ENCODE measurements at regions not wholly inside any gene's neighbourhood (a gene's known extent, or its start where the extent isn't known, plus 50 kb on each side); places are given as distances from the start of the nearest gene placed in this dataset.

DNA sequence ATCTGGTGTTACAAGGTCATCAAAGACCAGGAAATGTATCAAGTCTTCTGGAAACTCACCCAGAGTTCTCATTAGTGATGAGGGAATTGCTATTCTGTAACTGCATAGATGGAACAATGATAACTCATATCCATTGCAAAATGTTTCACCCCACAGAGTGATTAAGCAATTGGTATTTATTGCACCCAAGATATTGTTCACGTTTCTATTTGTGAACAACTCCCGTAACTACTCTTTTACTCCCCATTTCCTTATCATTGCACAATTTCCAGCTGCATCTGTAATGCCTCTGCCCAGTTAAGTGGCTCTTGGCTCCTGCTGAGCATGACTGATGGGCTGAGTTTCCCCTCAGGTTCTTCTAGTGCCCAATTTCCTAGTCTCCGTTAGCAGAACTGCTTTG, 108.7 kb upstream of the PRICKLE1 start:
- DNase-seq (no peak), ATAC-seq (no peak)
- intact Hi-C loops (cut with DNase I, micrococcal nuclease) = no loop called here

DNA sequence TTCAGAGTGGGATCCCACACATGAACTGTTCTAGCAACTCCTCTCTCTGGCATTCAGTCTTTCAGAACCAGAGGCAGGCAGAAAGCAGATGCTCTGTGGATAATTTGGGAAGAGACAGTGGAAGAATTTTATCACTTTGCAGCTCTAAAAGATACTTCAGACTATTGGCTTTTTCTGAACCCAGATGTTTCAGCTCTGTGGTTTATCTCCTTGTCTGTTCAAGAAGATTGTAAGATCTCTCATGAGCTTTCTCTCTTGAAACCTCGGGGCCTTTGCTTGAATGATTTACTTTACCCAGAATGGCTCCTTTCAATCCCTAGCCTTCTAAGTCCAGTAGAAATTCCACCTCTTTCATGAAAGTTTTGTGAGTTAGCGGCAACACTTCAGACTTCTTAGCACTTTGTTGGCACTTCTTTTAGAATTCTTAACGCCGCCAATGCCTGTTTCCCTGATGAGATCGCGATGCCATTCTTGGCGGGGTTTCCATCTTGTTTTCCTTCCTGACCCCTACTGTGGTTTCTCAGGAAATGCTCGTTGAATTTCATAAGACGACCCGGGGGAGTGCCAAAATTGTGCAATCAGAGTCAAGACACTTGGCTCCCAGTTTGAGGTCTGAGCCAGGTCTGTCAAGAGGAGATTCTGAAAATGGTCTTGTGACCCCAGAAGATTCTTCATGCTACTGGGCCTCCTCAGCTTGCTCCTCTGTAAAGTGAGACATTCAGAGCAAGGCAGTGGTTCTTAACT, 107.0 kb upstream of the PRICKLE1 start:
- DNase-seq = peak; percentile 38 to 57
- no peak for ATAC-seq
- intact Hi-C loops (cut with DNase I, micrococcal nuclease) = no loop called here

DNA sequence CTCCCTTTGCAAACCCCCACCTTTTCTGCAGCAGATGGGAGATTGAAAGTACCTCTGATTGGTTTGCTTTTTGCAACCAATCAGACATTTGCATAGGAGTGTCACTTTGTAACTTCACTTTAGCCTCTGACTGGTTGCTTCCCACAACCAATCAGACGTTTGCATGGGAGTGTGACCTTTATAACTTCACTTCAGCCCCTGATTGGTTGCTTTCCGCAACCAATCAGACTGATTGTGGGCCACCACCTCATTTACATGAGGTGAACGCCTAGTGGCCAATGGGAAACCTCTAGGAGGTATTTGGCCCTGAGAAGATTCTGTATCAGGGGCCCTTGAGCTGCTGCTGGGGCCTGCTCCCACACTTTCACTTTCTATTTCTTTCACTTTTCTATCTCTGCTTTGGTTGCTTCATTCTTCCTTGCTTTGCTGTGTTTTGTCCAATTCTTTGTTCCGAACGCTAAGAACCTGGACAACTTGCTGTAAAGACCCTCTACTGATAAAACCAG, 106.0 kb upstream of the PRICKLE1 start:
- intact Hi-C loops (cut with DNase I, micrococcal nuclease) = no loop called here
- DNase-seq (no peak), ATAC-seq (no peak)

DNA sequence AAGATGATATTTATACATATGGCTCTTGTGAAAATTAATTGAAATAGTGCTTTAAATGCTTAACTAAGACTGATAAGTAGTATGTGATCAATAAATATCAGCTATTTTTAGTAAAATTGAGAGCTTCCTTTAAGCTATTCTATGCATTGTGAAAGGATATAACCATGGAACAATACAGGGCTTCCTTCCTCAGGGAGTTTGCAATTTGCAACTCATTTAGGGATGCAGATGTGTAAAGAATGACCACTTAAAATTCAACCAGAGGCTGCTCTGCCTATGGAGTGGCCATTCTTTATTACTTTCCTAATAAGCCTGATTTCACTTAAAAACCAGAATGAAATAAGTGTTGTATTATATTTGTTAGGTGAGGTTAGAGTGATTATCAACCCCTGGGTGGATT, 103.2 kb upstream of the PRICKLE1 start:
- intact Hi-C loops (cut with DNase I, micrococcal nuclease) = no loop called here
- DNase-seq (no peak), ATAC-seq (no peak)

DNA sequence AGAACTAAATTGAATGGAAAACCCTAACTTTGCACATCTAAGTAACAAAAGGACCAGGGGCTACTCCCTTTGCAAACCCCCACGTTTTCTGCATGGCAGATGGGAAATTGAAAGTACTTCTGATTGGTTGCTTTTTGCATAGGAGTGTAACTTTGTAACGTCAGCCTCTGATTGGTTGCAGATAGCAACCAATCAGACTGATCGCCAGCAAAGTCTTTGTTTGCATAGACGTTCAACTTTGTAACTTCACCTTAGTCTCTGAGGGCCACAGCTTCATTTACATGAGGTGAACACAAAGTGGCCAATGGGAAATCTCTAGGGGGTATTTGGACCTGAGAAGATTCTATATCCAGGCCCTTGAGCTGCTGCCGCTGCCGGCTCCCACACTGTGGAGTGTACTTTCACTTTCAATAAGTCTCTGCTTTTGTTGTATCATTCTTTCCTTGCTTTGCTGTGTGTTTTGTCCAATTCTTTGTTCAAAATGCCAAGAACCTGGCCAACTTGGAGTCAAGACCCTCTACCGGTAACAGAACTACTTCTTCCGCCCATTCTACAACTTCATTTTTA, 102.5 kb upstream of the PRICKLE1 start:
- no peak for DNase-seq
- intact Hi-C loops (cut with DNase I, micrococcal nuclease) = no loop called here
- ATAC-seq = no peak

DNA sequence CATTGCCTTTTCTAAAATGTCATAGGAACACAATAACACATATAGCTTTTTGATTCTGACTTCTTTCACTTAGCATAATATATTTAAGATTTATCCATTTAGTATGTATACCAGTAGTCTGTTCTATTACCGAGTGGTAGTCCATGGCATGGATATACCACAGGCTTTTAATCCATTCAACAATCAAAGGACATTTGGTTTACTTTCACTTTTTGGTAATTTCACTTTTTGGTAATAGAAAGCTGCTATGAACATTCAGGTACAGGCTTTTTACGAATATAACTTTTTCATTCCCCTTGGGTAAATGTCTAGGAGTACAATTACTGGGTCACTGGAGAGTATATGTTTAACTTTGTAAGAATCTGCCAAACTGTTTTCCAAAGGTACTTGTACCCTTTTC, 100.7 kb upstream of the PRICKLE1 start:
- DNase-seq (no peak), ATAC-seq (no peak)
- intact Hi-C loops (cut with DNase I, micrococcal nuclease) = no loop called here

DNA sequence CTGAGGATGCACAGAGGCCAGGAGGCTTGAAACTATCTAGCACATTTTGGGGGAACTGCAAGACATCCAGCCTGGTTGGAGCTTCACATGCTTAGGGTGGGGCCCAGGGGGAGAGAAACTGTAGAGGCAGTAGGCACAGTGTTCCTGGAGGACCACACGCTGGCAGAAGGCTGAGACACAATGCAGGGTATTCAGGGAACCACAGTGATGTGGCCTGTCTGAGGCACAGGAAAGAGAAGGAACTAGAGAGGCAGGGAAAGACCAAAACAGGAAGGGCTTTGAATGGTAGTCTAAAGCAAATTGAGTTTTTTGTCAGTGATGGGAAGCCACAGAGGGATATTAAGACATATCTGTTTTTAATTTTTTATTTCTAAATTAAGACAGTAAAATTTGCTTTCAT, 100.2 kb upstream of the PRICKLE1 start:
- DNase-seq (no peak), ATAC-seq (no peak)
- intact Hi-C loops (cut with DNase I, micrococcal nuclease) = no loop called here

DNA sequence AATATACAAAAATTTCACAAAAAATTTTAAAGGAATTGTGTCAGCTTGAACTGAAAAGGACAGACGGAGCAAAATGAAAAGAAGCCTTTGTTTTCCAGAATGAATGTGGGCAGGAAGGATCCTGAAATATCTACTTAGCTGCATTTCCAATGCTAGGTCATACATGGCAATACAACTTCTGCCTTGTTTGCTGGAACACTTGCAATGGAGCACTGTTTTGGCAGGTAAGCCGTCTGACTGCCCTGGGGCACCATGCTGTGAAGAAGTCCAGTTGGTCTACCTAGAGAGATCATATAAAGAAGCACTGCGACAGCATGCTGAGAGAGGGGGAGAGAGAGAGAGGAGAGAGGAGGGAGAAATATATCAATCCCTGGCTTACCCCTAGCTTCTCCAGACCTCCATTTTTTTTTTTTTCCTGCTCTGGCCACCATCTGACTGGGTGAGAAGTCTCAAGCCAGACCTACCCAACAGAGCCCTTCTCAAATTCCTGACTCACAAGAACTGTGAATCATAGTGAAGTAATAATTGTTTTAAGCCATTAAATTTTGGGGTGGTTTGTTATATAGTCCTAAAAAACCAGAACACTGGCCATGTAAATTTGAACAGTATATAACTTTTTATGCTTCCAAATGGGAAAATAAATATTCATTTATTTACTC, 97.1 kb upstream of the PRICKLE1 start:
- no peak for ATAC-seq
- no peak for DNase-seq
- intact Hi-C loops (cut with DNase I, micrococcal nuclease) = no loop called here

DNA sequence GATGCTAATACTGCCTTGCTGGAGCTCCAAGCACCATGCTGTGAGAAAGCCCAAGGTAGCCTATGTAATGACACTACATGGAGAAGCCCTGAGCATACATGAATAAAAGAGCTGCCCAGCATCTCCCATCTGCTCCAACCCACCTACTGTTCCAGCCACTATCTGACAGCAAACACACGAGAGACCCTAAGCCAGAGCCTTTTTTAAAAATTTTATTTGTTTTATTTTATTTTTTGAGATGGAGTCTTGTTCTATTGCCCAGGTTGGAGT, 95.2 kb upstream of the PRICKLE1 start:
- ATAC-seq (no peak), DNase-seq (no peak)
- intact Hi-C loops (cut with DNase I, micrococcal nuclease) = no loop called here

DNA sequence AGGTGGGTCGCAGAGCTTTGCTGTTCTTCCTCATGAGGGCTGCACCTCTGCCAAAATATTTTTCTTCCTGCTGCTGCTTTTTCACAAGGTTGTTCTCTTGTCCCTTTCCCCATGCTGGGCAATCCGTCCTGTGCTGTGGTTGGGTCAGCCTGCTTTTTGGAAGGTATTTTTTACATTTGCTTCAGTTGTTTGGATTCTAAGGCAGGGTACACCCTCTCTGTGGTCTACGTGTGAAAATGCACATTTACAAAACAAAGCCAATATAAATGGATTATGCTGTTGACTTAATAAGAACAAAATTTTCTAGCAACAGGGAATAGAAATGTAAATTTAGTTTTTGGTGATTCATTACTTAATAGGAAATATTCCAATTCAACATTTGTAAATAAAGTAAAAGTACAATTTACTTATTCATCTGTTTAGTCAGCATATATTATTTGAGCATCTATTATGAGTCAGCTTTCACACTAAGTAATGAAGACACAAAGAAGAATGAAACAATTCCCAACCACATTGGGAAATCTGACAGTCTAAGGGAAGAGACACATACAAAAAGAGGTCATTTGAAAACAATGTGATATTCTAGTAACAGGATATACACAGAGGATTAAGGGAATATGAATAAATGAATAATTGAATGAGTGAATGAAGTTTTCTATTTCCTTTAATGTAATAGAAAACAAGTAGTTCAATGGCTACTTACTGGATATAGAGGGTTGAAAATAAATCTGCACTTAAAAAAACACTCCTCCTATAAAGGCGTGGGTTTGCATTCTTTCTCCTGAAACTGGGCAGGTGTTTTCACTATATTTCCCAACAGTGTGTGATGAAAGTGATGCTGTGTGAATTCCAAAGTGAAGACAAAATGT, 94.6 kb upstream of the PRICKLE1 start:
- DNase-seq (no peak), ATAC-seq (no peak)
- intact Hi-C loops (cut with DNase I, micrococcal nuclease) = no loop called here

DNA sequence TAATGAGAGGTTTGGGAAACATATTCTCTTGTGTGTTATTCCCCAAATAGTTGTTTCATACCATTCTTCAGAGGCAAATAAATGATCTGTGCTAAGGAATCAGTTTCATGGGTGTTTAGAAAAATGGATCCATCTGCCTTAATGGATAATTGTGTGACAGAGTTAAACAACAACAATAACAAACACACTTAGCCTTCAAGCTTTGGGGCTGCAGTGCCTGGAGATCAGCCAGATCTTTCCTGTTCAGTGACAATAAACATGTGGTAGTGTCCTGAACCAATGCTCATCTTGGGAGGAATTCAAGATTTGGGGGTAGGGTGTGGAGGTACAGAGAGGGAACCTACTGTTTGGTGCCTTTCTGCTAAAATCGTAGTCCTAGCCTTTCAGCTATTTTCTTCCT, 93.7 kb upstream of the PRICKLE1 start:
- intact Hi-C loops (cut with DNase I, micrococcal nuclease) = no loop called here
- no peak for ATAC-seq
- DNase-seq = no peak

DNA sequence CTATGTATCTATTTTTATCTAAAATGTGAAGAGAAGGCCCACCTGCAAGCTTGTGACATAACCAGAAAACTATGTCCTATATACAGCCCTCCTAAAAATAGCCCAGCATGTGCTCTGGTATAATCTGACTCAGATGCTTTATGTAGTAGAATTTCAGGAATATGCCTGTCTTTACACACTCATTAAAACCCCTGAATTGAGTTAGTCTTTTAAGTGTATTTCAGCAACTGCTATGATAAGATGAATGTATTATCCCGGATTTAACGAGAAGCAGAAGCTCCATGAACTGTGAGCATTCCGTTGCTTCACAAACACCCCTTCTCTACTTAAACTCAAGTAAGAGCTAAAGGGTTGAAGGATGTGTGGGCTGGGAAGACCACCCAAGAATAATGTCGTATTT, 89.9 kb upstream of the PRICKLE1 start:
- no peak for ATAC-seq
- intact Hi-C loops (cut with DNase I, micrococcal nuclease) = no loop called here
- no peak for DNase-seq

DNA sequence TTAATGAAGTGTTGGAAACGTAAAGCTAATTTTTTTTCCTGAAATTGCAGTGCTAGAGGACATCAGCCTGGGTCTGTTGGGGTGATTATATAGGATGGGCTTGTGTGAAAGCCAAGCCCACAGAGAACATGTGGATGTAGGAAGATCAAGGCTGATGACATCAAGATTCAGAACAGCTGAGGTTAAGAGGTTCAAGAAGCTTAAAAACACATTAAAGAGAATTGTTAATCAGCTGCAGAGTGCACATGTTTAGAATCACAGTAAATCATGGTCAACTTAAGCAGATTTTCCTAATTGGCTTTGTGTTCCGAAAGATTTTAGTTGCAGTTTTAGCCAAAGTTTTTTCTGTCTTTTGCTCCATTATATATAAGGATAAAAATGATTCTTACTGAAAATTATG, 87.9 kb upstream of the PRICKLE1 start:
- ATAC-seq = no peak
- intact Hi-C loops (cut with DNase I, micrococcal nuclease) = no loop called here

DNA sequence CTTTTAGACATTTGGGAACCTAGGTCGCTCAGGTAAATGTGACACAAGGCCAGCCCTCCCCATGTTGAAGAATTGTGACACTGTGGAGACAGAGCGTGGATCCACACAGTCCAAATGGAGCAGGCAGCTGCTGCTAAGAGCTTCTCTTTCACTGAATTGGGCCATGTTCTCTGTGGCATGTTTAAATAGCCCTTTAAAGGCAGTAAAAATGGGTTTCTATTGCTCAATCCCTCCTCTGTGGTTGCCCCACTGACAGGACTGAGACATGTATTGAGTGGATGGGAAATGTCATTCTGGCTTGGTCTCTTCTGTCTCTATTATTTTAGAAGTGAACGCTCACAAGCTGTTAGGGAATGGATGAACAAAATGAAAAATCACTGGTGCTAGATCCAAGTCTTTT, 84.0 kb upstream of the PRICKLE1 start:
- intact Hi-C loops (cut with DNase I, micrococcal nuclease) = no loop called here
- no peak for ATAC-seq

More for the DNA sequence above, 87.9 kb upstream of the PRICKLE1 start:
- DNase-seq = no peak

DNA sequence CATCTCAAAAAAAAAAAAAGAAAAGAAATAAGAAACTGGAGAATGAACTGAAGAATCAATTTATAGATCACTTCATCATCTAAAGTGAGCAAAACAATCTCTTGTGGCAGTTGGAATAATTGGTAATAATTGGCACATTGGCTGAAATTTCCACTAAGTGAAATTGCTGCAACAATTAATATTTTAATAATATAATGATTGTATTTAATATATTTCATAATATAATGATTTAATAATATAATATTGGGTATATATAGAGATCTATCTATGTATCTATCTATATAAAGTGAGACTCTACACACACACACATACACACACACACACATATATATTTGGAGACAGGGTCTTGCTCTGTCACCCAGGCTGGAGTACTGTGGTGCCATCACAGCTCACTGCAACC, 81.2 kb upstream of the PRICKLE1 start:
- ATAC-seq (no peak), DNase-seq (no peak)
- intact Hi-C loops (cut with DNase I, micrococcal nuclease) = no loop called here

More for the DNA sequence above, 84.0 kb upstream of the PRICKLE1 start:
- DNase-seq = no peak

DNA sequence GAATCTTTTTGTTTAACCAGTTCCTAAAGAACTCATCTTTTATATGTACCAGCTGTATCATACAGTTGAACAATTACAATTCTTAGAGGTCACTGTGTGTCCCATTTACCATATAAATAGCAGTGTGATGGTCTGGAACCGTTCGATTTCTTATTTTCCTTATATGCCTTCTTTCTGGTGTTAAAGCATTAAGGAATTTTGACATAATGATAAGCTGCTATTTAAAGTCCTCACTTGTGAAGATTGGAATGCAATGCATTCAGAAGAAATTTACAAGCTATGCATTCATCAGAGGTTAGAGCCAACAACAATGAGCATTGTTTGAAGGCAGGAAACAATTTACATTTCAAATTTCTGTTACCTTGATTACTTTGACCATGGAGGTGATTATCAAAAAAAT, 80.0 kb upstream of the PRICKLE1 start:
- intact Hi-C loops (cut with DNase I, micrococcal nuclease) = no loop called here
- no peak for DNase-seq
- no peak for ATAC-seq

DNA sequence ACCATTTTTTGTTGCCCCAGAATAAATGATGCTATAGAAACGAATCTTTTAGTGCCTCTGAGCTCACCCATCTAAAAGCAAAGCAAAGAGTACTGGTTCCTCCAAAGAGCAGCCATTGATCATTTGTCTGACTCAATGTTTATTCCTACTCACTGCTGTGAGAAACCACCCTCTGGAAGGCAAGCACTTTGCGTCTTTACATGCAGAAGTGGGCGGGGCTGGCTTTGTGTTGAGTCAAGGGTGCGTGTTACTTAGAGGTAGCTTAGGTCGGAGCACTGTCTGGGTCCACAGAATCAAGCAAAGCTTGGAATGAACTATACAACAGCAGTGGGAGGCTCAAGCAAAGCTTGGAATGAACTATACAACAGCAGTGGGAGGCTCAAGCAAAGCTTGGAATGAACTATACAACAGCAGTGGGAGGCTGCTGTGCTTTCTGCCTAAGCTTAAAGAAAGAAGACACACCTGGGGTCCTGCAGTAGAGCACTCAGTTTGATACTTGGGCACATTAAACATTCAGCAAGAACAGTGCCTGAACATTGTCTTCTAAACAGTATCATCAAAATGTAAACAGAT, 77.2 kb upstream of the PRICKLE1 start:
- intact Hi-C loops (cut with DNase I, micrococcal nuclease) = no loop called here
- no peak for ATAC-seq
- DNase-seq = no peak

DNA sequence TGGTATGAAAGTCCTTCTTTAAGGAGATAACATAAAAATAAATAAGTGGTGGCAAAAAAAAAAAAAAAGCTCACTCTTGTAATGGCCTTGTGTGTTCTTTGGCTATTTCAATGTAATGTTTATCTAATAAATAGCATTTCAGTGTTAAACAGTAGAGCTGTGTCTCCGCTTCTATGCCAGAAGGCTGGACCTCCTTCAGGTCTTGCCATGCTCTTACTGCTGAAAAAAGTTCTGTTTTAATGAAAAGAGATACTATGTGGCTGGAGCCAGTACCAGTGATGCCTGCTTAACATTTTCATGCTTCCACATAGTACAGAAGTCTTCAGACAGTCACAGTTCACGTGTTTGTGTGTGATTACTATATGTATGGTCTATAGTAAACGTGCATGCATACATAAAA, 74.1 kb upstream of the PRICKLE1 start:
- intact Hi-C loops (cut with DNase I, micrococcal nuclease) = no loop called here
- ATAC-seq (no peak), DNase-seq (no peak)

Data from left colon (tissue), 2 donors.